ENCODE measurements at regions not wholly inside any gene's neighbourhood (a gene's known extent, or its start where the extent isn't known, plus 50 kb on each side); places are given as distances from the start of the nearest gene placed in this dataset.

GRCh38 chr10:6648894-6649720 lies 69.0 kb upstream of the PRKCQ start:
- H3K79me2 ChIP-seq (ENCODE audit: insufficient read depth, low read depth), result no peaks in the 10 kb centered on the region
- H4K20me1 ChIP-seq (ENCODE audit: insufficient read depth), result no peaks in the 10 kb centered on the region
- no peak overlapping the region for H3K4me3 ChIP-seq (IDR thresholded peaks at IDR 0.05; ENCODE audit: insufficient read depth, low read depth, low read length)
- no peak overlapping the region for H3K4me2 ChIP-seq
- no peaks in the 10 kb centered on the region for H3K27me3 ChIP-seq (ENCODE audit: insufficient read depth, low read depth)
- no peak overlapping the region for H2AFZ ChIP-seq (ENCODE audit: low read depth)
- H3K4me1 ChIP-seq (ENCODE audit: low read depth, poor library complexity, severe bottlenecking), result peaks cover 4% of the 10 kb centered on the region
- no peaks in the 10 kb centered on the region for H3K36me3 ChIP-seq (ENCODE audit: insufficient read depth)
- no peak for TF ChIP-seq CTCF (conservative IDR thresholded peaks at IDR 0.05; ENCODE audit: low read depth, low read length)
- no peak overlapping the region for H3K27ac ChIP-seq
- no peak overlapping the region for H3K9ac ChIP-seq

- Histone ChIP-seq H3K27ac (no peak overlapping the region), H2AFZ (ENCODE audit: low read depth) (peak overlapping the region; percentile 49; the same call in 1 of the 2 replicates), H3K79me2 (ENCODE audit: insufficient read depth, low read depth) (no peaks in the 10 kb centered on the region), H3K9ac (no peak overlapping the region), H3K4me2 (no peak overlapping the region; the same call in 1 of the 2 replicates), H3K4me3 (IDR thresholded peaks at IDR 0.05; ENCODE audit: insufficient read depth, low read depth, low read length) (no peak overlapping the region), H3K36me3 (ENCODE audit: insufficient read depth) (no peaks in the 10 kb centered on the region), H4K20me1 (ENCODE audit: insufficient read depth) (no peaks in the 10 kb centered on the region), H3K4me1 (ENCODE audit: low read depth, poor library complexity, severe bottlenecking) (peaks cover 4% of the 10 kb centered on the region), H3K27me3 (ENCODE audit: insufficient read depth, low read depth) (no peaks in the 10 kb centered on the region)
- peak; percentile 94 for TF ChIP-seq CTCF (conservative IDR thresholded peaks at IDR 0.05; ENCODE audit: low read depth, low read length)
These were observed 67.9 kb upstream of the PRKCQ start for GRCh38 chr10:6647811-6648526.

GRCh38 chr10:6643962-6644361 lies 63.9 kb upstream of the PRKCQ start:
- H3K4me1 ChIP-seq (ENCODE audit: low read depth, poor library complexity, severe bottlenecking), result peaks cover 4% of the 10 kb centered on the region
- H3K9ac ChIP-seq, result no peak overlapping the region
- H3K36me3 ChIP-seq (ENCODE audit: insufficient read depth), result no peaks in the 10 kb centered on the region
- H3K79me2 ChIP-seq (ENCODE audit: insufficient read depth, low read depth), result no peaks in the 10 kb centered on the region
- TF ChIP-seq CTCF (conservative IDR thresholded peaks at IDR 0.05; ENCODE audit: low read depth, low read length), result no peak
- H3K27me3 ChIP-seq (ENCODE audit: insufficient read depth, low read depth), result no peaks in the 10 kb centered on the region
- no peak overlapping the region for H3K4me3 ChIP-seq (IDR thresholded peaks at IDR 0.05; ENCODE audit: insufficient read depth, low read depth, low read length)
- H4K20me1 ChIP-seq (ENCODE audit: insufficient read depth), result no peaks in the 10 kb centered on the region
- no peak overlapping the region for H3K27ac ChIP-seq
- H2AFZ ChIP-seq (ENCODE audit: low read depth), result no peak overlapping the region
- H3K4me2 ChIP-seq, result no peak overlapping the region

- no peak overlapping the region for H3K9ac ChIP-seq
- H2AFZ ChIP-seq (ENCODE audit: low read depth), result no peak overlapping the region
- TF ChIP-seq CTCF (conservative IDR thresholded peaks at IDR 0.05; ENCODE audit: low read depth, low read length), result no peak
- no peaks in the 10 kb centered on the region for H3K27me3 ChIP-seq (ENCODE audit: insufficient read depth, low read depth)
- no peak overlapping the region for H3K27ac ChIP-seq
- no peaks in the 10 kb centered on the region for H3K79me2 ChIP-seq (ENCODE audit: insufficient read depth, low read depth)
- no peak overlapping the region for H3K4me2 ChIP-seq
- H3K36me3 ChIP-seq (ENCODE audit: insufficient read depth), result no peaks in the 10 kb centered on the region
- H4K20me1 ChIP-seq (ENCODE audit: insufficient read depth), result no peaks in the 10 kb centered on the region
- no peak overlapping the region for H3K4me3 ChIP-seq (IDR thresholded peaks at IDR 0.05; ENCODE audit: insufficient read depth, low read depth, low read length)
- H3K4me1 ChIP-seq (ENCODE audit: low read depth, poor library complexity, severe bottlenecking), result peaks cover 4% of the 10 kb centered on the region
These were observed 62.8 kb upstream of the PRKCQ start for GRCh38 chr10:6642876-6643275.
